Keratinocyte (primary cell): ENCODE measurements at regions not wholly inside any gene's neighbourhood (a gene's known extent, or its start where the extent isn't known, plus 50 kb on each side); places are given as distances from the start of the nearest gene placed in this dataset.

Experiments
- DNase-seq: peaks from one replicate; pipeline ENCODE4 v3.0.0-alpha.2; 2011; ENCODE audit warnings: low read depth, missing footprints, low spot score
- FAIRE-seq: peaks from 2 replicates; lab custom pipeline; 2011; peaks lifted over from hg19 to GRCh38; lab: Jason Lieb, UNC
- H2AFZ ChIP-seq: 2 replicates; pipeline ENCODE4 v1.6.0; 2012; ENCODE audit warnings: low read length, control low read depth, inconsistent platforms; ENCODE audit not compliant: control insufficient read depth
- H3K27ac ChIP-seq: 2 replicates; pipeline ENCODE4 v1.5.1; 2011; ENCODE audit warnings: low read length; ENCODE audit not compliant: control insufficient read depth, insufficient read depth
- H3K27me3 ChIP-seq: 3 replicates; pipeline ENCODE4 v1.6.0; 2011; ENCODE audit warnings: low read length; ENCODE audit not compliant: control insufficient read depth, insufficient read depth; ENCODE audit errors: extremely low read depth
- H3K36me3 ChIP-seq, 2 experiments: 2 replicates in 1 of 2; 3 replicates in 1 of 2; pipeline ENCODE4 v1.5.1; 2011; ENCODE audit warnings: low read length in 2 of 2, mild to moderate bottlenecking in 1 of 2; ENCODE audit not compliant: control insufficient read depth in 2 of 2, insufficient read depth in 2 of 2; ENCODE audit errors: extremely low read depth in 1 of 2
- H3K4me1 ChIP-seq: 3 replicates; pipeline ENCODE4 v1.5.1; 2011; ENCODE audit warnings: low read length; ENCODE audit not compliant: control insufficient read depth, insufficient read depth; ENCODE audit errors: extremely low read depth
- H3K4me2 ChIP-seq: 3 replicates; pipeline ENCODE4 v1.6.0; 2011; ENCODE audit warnings: low read depth, low read length; ENCODE audit not compliant: control insufficient read depth, insufficient read depth; ENCODE audit errors: extremely low read depth
- H3K4me3 ChIP-seq, 3 experiments: fragments of 200-600 bp in 1 of 3; sonication (generic) in 1 of 3; 2 replicates in 2 of 3; 3 replicates in 1 of 3; pipeline ENCODE4 v1.5.1; 2011 to 2016; ENCODE audit warnings: low read length in 3 of 3, mild to moderate bottlenecking in 3 of 3, control low read depth in 2 of 3, inconsistent platforms in 1 of 3, low read depth in 1 of 3, mixed read lengths in 1 of 3, mixed run types in 1 of 3, moderate library complexity in 1 of 3; ENCODE audit not compliant: control insufficient read depth in 2 of 3, insufficient read depth in 2 of 3; ENCODE audit errors: extremely low read depth in 1 of 3
- H3K79me2 ChIP-seq: 2 replicates; pipeline ENCODE4 v1.6.0; 2012; ENCODE audit warnings: low read length; ENCODE audit not compliant: control insufficient read depth, insufficient read depth
- H3K9ac ChIP-seq: 3 replicates; pipeline ENCODE4 v1.6.0; 2011; ENCODE audit warnings: low read length; ENCODE audit not compliant: control insufficient read depth, insufficient read depth; ENCODE audit errors: extremely low read depth
- H3K9me1 ChIP-seq: 3 replicates; pipeline ENCODE4 v1.6.0; 2011; ENCODE audit warnings: low read length; ENCODE audit not compliant: control insufficient read depth, insufficient read depth; ENCODE audit errors: extremely low read depth
- H3K9me3 ChIP-seq: 2 replicates; pipeline ENCODE4 v1.5.1; 2012; ENCODE audit warnings: low read depth, low read length; ENCODE audit not compliant: control insufficient read depth
- H4K20me1 ChIP-seq: 3 replicates; pipeline ENCODE4 v1.6.0; 2011; ENCODE audit warnings: low read length; ENCODE audit not compliant: control insufficient read depth, insufficient read depth; ENCODE audit errors: extremely low read depth
- CTCF ChIP-seq, 3 experiments: IDR thresholded peaks in 1 of 3; conservative IDR thresholded peaks in 1 of 3; optimal IDR thresholded peaks in 1 of 3; 2 replicates in 2 of 3; 3 replicates in 1 of 3; pipeline versions ENCODE3 to v1.5.1; 2011; ENCODE audit warnings: low read length in 3 of 3, mild to moderate bottlenecking in 3 of 3, moderate library complexity in 2 of 3, control low read depth in 1 of 3, inconsistent platforms in 1 of 3; ENCODE audit not compliant: insufficient read depth in 2 of 3; ENCODE audit errors: extremely low read depth in 1 of 3
- EZH2 ChIP-seq: IDR thresholded peaks from one replicate; pipeline ENCODE4 v1.6.1; 2012; ENCODE audit warnings: inconsistent platforms, mild to moderate bottlenecking, low read length, moderate library complexity
- dilution Hi-C: fragments of 300-500 bp; cut with MboI; formaldehyde crosslinking; loops from one replicate; pipeline ENCODE4 v1.7.0; 2020; ENCODE audit warnings: low sequenced_read_pairs; ENCODE audit not compliant: extremely low pct_ligation_motif_present

- Histone ChIP-seq H3K9ac (no peak overlapping the region), H3K9me3 (no peaks in the 10 kb centered on the region), H3K4me3 (no peak overlapping the region), H2AFZ (no peak overlapping the region), H3K79me2 (no peaks in the 10 kb centered on the region), H3K4me1 (no peaks in the 10 kb centered on the region), H3K27ac (no peak overlapping the region), H3K9me1 (no peaks in the 10 kb centered on the region), H3K36me3 (no peaks in the 10 kb centered on the region), H3K4me2 (no peak overlapping the region), H4K20me1 (no peaks in the 10 kb centered on the region), H3K27me3 (no peaks in the 10 kb centered on the region)
- dilution Hi-C loops: no loop called here
- DNase-seq (no peak), FAIRE-seq (no peak)
- TF ChIP-seq EZH2 (no peak), CTCF (optimal IDR thresholded peaks at IDR 0.05 in 1 of 3, IDR thresholded peaks at IDR 0.05 in 1 of 3, conservative IDR thresholded peaks at IDR 0.05 in 1 of 3; ENCODE audit: extremely low read depth in 1 of 3, insufficient read depth in 2 of 3, low read length in 3 of 3) (no peak)
Measured at GRCh38 chr10:109780997-109781396, 142.3 kb downstream of the XPNPEP1 start.

- H3K4me1 ChIP-seq: no peaks in the 10 kb centered on the region
- FAIRE-seq: no peak
- H3K4me3 ChIP-seq: no peak overlapping the region
- no peak for DNase-seq
- H3K36me3 ChIP-seq: no peaks in the 10 kb centered on the region
- no peak overlapping the region for H3K27ac ChIP-seq
- no peaks in the 10 kb centered on the region for H4K20me1 ChIP-seq
- dilution Hi-C loops: no loop called here
- TF ChIP-seq CTCF (optimal IDR thresholded peaks at IDR 0.05 in 1 of 3, IDR thresholded peaks at IDR 0.05 in 1 of 3, conservative IDR thresholded peaks at IDR 0.05 in 1 of 3; ENCODE audit: extremely low read depth in 1 of 3, insufficient read depth in 2 of 3, low read length in 3 of 3): no peak
- no peak for TF ChIP-seq EZH2
- no peak overlapping the region for H3K9ac ChIP-seq
- no peaks in the 10 kb centered on the region for H3K79me2 ChIP-seq
- H3K9me3 ChIP-seq: no peaks in the 10 kb centered on the region
- no peak overlapping the region for H2AFZ ChIP-seq
- no peak overlapping the region for H3K4me2 ChIP-seq
- no peaks in the 10 kb centered on the region for H3K27me3 ChIP-seq
- no peaks in the 10 kb centered on the region for H3K9me1 ChIP-seq
Measured at GRCh38 chr10:109778993-109779392, 144.3 kb downstream of the XPNPEP1 start.
